ENCODE measurements at regions not wholly inside any gene's neighbourhood (a gene's known extent, or its start where the extent isn't known, plus 50 kb on each side); places are given as distances from the start of the nearest gene placed in this dataset.

DNA sequence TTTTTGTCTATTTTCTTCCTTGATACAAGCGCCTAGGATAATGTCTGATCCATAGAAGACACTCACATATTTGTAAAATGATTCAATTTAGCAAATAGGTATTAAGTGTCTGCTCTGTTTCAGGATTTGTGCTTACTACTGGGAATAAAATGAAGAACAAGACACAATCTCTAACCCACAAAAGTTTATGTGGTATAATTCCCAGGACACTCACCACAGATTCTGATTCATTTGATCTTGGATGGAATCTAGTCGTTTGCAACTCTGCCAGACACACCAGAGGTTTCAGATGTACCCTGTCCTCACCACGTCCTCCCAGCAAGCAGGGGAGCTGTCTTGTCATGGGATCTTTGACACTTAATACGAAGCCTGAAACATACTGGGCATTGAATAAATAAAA, 208.3 kb downstream of the LRIG3 start:
- no peak for DNase-seq
- no peak overlapping the region for H2AFZ ChIP-seq (ENCODE audit: low read depth)
- 4% methylated on average over 4 of the region's 4 CpGs for WGBS (ENCODE audit: low lambda C conversion rate)
- H3K9me3 ChIP-seq, result no peaks in the 10 kb centered on the region
- no peaks in the 10 kb centered on the region for H3K27me3 ChIP-seq (ENCODE audit: insufficient read depth)
- no peaks in the 10 kb centered on the region for H3K79me2 ChIP-seq (ENCODE audit: insufficient read depth)
- ChIA-PET CTCF (no interaction called here), POLR2A (no interaction called here)
- no peak overlapping the region for H3K27ac ChIP-seq (ENCODE audit: low read depth in 2 of 2, low read length in 1 of 2)
- H3K9me2 ChIP-seq, result no peaks in the 10 kb centered on the region
- no peaks in the 10 kb centered on the region for H3K36me3 ChIP-seq (replicated peaks in 1 of 2; ENCODE audit: control insufficient read depth in 1 of 2, insufficient read depth in 2 of 2, low read length in 1 of 2)
- H3K9ac ChIP-seq, result no peak overlapping the region
- H3F3A ChIP-seq (replicated peaks; ENCODE audit: insufficient read depth), result no peaks in the 10 kb centered on the region
- H3K4me1 ChIP-seq (ENCODE audit: control insufficient read depth in 1 of 2, insufficient read depth in 2 of 2, low read depth in 1 of 2, low read length in 1 of 2), result no peaks in the 10 kb centered on the region
- H3K4me2 ChIP-seq, result no peak overlapping the region
- TF ChIP-seq GABPA (IDR thresholded peaks at IDR 0.05; ENCODE audit: low read depth) (no peak), TEAD4 (IDR thresholded peaks at IDR 0.05; ENCODE audit: borderline replicate concordance, insufficient read depth) (no peak), TCF12 (IDR thresholded peaks at IDR 0.05) (no peak), CHD2 (IDR thresholded peaks at IDR 0.05; ENCODE audit: low read length, partially characterized antibody) (no peak), FOXJ3 (CRISPR knock-in tag; IDR thresholded peaks at IDR 0.05) (no peak), NRF1 (IDR thresholded peaks at IDR 0.05; ENCODE audit: low read depth, low read length) (no peak)
- TF ChIP-seq, protein P1, sequence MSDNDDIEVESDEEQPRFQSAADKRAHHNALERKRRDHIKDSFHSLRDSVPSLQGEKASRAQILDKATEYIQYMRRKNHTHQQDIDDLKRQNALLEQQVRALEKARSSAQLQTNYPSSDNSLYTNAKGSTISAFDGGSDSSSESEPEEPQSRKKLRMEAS (IDR thresholded peaks at IDR 0.05; ENCODE audit: low read depth), result no peak
- TF ChIP-seq, protein P2, sequence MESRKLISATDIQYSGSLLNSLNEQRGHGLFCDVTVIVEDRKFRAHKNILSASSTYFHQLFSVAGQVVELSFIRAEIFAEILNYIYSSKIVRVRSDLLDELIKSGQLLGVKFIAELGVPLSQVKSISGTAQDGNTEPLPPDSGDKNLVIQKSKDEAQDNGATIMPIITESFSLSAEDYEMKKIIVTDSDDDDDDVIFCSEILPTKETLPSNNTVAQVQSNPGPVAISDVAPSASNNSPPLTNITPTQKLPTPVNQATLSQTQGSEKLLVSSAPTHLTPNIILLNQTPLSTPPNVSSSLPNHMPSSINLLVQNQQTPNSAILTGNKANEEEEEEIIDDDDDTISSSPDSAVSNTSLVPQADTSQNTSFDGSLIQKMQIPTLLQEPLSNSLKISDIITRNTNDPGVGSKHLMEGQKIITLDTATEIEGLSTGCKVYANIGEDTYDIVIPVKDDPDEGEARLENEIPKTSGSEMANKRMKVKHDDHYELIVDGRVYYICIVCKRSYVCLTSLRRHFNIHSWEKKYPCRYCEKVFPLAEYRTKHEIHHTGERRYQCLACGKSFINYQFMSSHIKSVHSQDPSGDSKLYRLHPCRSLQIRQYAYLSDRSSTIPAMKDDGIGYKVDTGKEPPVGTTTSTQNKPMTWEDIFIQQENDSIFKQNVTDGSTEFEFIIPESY (IDR thresholded peaks at IDR 0.05; ENCODE audit: borderline replicate concordance, low read depth), result no peak
- TF ChIP-seq, protein P3, sequence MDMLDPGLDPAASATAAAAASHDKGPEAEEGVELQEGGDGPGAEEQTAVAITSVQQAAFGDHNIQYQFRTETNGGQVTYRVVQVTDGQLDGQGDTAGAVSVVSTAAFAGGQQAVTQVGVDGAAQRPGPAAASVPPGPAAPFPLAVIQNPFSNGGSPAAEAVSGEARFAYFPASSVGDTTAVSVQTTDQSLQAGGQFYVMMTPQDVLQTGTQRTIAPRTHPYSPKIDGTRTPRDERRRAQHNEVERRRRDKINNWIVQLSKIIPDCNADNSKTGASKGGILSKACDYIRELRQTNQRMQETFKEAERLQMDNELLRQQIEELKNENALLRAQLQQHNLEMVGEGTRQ (IDR thresholded peaks at IDR 0.05; ENCODE audit: borderline replicate concordance, low read depth, low read length), result no peak
- TF ChIP-seq, protein P4, sequence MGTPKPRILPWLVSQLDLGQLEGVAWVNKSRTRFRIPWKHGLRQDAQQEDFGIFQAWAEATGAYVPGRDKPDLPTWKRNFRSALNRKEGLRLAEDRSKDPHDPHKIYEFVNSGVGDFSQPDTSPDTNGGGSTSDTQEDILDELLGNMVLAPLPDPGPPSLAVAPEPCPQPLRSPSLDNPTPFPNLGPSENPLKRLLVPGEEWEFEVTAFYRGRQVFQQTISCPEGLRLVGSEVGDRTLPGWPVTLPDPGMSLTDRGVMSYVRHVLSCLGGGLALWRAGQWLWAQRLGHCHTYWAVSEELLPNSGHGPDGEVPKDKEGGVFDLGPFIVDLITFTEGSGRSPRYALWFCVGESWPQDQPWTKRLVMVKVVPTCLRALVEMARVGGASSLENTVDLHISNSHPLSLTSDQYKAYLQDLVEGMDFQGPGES (IDR thresholded peaks at IDR 0.05; ENCODE audit: low read depth, low read length), result no peak
- no peak overlapping the region for H3K4me3 ChIP-seq (ENCODE audit: low read depth in 2 of 2, low read length in 1 of 2)
- H4K20me1 ChIP-seq (ENCODE audit: insufficient read depth), result no peaks in the 10 kb centered on the region

- ChIA-PET CTCF (no interaction called here), POLR2A (no interaction called here)
- no peaks in the 10 kb centered on the region for H3F3A ChIP-seq (replicated peaks; ENCODE audit: insufficient read depth)
- H2AFZ ChIP-seq (ENCODE audit: low read depth), result no peak overlapping the region
- H4K20me1 ChIP-seq (ENCODE audit: insufficient read depth), result no peaks in the 10 kb centered on the region
- H3K4me2 ChIP-seq, result no peak overlapping the region
- DNase-seq, result no peak
- H3K27me3 ChIP-seq (ENCODE audit: insufficient read depth), result no peaks in the 10 kb centered on the region
- no peaks in the 10 kb centered on the region for H3K9me2 ChIP-seq
- H3K9me3 ChIP-seq, result no peaks in the 10 kb centered on the region
- H3K79me2 ChIP-seq (ENCODE audit: insufficient read depth), result no peaks in the 10 kb centered on the region
- 6% methylated on average over 1 of the region's 1 CpG for WGBS (ENCODE audit: low lambda C conversion rate)
- no peaks in the 10 kb centered on the region for H3K36me3 ChIP-seq (replicated peaks in 1 of 2; ENCODE audit: control insufficient read depth in 1 of 2, insufficient read depth in 2 of 2, low read length in 1 of 2)
- H3K9ac ChIP-seq, result no peak overlapping the region
- TF ChIP-seq, protein P4 (IDR thresholded peaks at IDR 0.05; ENCODE audit: low read depth, low read length), result no peak
- TF ChIP-seq GATA2 (CRISPR knock-in tag; IDR thresholded peaks at IDR 0.05) (no peak), MEF2A (IDR thresholded peaks at IDR 0.05; ENCODE audit: borderline replicate concordance, low read depth) (no peak), RAD21 (IDR thresholded peaks at IDR 0.05; ENCODE audit: low read length) (no peak), JUND (IDR thresholded peaks at IDR 0.05) (no peak), EZH2phosphoT487 (IDR thresholded peaks at IDR 0.05; ENCODE audit: borderline replicate concordance, low read depth) (no peak), TEAD4 (IDR thresholded peaks at IDR 0.05; ENCODE audit: borderline replicate concordance, insufficient read depth) (no peak)
- no peak overlapping the region for H3K4me3 ChIP-seq (ENCODE audit: low read depth in 2 of 2, low read length in 1 of 2)
- H3K4me1 ChIP-seq (ENCODE audit: control insufficient read depth in 1 of 2, insufficient read depth in 2 of 2, low read depth in 1 of 2, low read length in 1 of 2), result no peaks in the 10 kb centered on the region
- H3K27ac ChIP-seq (ENCODE audit: low read depth in 2 of 2, low read length in 1 of 2), result no peak overlapping the region
Measured at GRCh38 chr12:58712976-58713375, 207.3 kb downstream of the LRIG3 start.
